ENCODE measurements at regions not wholly inside any gene's neighbourhood (a gene's known extent, or its start where the extent isn't known, plus 50 kb on each side); places are given as distances from the start of the nearest gene placed in this dataset.

DNA sequence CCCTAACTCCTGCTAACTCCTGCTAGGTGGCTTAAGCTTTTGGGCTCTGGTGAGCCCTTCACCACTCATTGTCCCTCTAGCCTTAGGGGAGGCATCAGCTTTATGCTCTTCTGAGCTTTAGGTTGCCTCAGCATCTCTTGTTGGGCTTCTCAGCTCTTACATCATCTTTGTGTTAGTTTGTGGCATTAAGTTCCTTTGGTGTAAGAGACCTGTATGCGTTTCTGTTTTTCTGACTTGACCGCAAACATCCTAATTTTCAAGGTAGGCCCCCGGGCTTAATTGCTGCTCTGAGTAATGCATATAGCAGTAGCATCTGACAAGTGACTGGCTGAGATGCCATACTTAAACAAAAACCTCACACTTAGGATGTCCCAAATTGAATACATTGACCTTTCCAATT, 287.8 kb upstream of the TUT7 start:
- no peak overlapping the region for H3K4me3 ChIP-seq (ENCODE audit: low read depth, low read length)
- TF ChIP-seq, protein P1, sequence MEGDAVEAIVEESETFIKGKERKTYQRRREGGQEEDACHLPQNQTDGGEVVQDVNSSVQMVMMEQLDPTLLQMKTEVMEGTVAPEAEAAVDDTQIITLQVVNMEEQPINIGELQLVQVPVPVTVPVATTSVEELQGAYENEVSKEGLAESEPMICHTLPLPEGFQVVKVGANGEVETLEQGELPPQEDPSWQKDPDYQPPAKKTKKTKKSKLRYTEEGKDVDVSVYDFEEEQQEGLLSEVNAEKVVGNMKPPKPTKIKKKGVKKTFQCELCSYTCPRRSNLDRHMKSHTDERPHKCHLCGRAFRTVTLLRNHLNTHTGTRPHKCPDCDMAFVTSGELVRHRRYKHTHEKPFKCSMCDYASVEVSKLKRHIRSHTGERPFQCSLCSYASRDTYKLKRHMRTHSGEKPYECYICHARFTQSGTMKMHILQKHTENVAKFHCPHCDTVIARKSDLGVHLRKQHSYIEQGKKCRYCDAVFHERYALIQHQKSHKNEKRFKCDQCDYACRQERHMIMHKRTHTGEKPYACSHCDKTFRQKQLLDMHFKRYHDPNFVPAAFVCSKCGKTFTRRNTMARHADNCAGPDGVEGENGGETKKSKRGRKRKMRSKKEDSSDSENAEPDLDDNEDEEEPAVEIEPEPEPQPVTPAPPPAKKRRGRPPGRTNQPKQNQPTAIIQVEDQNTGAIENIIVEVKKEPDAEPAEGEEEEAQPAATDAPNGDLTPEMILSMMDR (IDR thresholded peaks at IDR 0.05; ENCODE audit: low read depth, low read length) = no peak

DNA sequence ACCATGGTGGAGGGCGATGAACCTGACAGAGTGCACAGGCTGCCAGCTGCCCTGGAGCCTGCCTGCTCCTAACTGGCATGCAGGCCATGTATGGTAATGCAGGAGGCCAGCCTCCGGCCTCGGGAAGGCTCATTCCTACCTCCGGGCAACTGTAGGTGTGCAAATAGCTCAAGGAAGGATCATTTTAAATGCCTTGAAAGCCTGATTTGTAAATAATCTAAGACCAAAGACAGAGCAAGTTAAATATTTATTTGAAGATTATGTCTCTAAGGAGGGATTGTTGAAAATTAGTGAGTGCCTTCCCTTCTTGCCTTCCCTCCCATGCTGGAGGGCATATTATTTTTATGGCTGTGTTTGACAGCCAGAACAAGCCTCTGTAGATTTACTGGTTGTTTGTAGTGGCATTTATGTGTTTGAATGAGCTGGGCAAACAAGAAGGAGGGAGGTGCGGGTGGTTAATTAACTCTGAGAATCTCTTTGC, 285.7 kb upstream of the TUT7 start:
- TF ChIP-seq, protein P1 (IDR thresholded peaks at IDR 0.05; ENCODE audit: low read depth, low read length) = no peak
- no peak overlapping the region for H3K4me3 ChIP-seq (ENCODE audit: low read depth, low read length)

DNA sequence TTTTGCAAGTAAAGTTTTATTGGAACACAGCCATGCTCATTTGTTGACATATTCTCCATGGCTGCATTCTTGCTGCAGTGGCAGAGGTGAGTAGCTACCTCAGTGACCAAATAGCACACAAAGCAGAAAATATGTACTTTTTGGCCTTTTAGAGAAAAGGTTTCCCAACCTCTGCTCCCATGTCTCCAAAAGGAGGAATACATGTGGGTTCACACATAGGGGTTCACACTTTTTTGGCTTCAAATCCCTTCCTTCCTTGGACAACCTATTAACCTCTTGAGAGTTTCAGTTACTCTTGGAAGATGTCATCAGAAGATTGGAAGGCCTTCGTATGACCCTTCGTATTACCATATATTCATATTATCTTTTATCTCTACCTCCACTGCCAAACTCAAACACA, 285.1 kb upstream of the TUT7 start:
- TF ChIP-seq, protein P1 (IDR thresholded peaks at IDR 0.05; ENCODE audit: low read depth, low read length) = no peak
- H3K4me3 ChIP-seq (ENCODE audit: low read depth, low read length) = no peak overlapping the region

DNA sequence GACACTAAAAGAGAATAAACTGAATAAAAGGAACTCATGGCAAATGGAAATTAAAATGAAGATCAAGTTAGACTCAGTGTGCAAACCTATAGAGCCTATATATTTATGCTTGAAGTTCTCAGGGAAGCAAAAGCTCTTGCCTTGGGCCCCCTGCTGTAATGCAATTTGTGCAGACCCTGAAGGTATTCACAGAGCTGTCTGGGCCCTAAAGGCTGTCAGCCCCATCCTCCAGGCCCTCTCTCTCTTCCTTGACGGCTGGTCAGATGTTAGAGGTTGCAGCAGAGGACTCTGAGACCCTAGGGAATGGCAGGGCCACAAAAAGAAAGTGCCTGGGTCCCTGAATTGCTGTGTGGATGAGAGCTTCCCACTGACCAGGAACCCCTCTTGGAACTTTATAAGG, 283.9 kb upstream of the TUT7 start:
- TF ChIP-seq, protein P1 (IDR thresholded peaks at IDR 0.05; ENCODE audit: low read depth, low read length) = no peak
- no peak overlapping the region for H3K4me3 ChIP-seq (ENCODE audit: low read depth, low read length)

DNA sequence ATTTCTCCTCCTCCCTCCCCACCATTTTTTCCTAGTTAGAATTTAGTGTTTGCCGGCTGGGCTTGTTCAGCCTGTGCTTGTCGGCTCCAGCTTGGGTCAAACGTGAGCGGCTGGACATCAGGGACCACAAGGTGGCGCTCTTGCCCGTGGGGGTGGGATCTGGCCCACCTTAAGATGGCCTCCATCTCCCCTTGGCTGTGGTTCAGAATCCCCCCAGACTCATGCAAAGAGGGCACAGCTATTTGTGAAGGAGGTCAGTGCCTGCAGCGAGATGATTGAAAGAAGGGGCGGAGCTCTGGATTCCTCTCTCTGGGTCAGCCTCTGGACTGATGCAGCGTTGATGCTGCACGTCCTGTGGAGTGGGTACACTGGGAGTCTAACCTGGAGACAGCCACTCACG, 283.3 kb upstream of the TUT7 start:
- TF ChIP-seq, protein P1 (IDR thresholded peaks at IDR 0.05; ENCODE audit: low read depth, low read length) = peak; percentile 30; the same call in 1 of the 2 replicates
- H3K4me3 ChIP-seq (ENCODE audit: low read depth, low read length) = no peak overlapping the region

DNA sequence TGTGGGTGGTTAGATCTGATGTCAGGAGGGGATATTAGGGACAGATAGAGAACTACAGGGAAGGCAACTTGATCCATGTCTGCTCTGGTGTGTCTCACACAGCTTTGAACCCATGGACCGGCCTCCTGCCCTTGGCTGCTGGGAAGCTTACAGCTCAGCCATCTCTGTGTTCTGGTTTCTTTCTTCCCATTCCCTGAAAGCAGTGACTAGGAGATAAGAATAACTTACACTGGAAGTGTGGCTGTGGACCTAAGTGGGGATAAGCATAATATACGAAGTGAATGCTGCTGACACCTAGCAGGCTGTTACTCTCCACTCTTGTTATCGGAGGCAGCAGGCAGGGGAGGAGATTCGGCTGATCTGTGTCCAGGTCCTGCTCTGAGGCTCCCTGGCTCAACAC, 282.3 kb upstream of the TUT7 start:
- H3K4me3 ChIP-seq (ENCODE audit: low read depth, low read length) = no peak overlapping the region
- TF ChIP-seq, protein P1 (IDR thresholded peaks at IDR 0.05; ENCODE audit: low read depth, low read length) = no peak

DNA sequence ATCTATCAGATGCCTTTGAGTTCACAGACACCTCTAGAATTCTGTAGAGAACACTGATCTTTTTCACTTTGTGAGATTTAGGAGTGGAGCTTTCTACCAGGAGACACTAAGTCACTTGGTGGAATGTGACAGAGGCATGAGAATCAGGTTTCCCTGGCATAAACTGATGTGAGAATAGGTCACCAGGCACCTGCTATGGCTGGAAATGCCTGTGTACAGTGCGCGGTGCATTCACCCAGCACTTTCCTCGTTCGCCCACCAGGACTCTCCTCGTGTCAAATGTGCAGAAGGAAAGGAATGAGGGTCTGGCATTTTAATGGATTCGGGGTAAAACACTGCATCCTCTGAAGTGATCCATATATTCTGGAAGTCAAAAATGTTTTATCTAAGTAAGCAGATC, 281.8 kb upstream of the TUT7 start:
- no peak overlapping the region for H3K4me3 ChIP-seq (ENCODE audit: low read depth, low read length)

More for the DNA sequence above, 281.8 kb upstream of the TUT7 start:
- TF ChIP-seq, protein P1 (IDR thresholded peaks at IDR 0.05; ENCODE audit: low read depth, low read length) = no peak

All from WI38 (cell line).